NB4 (cell line): ENCODE measurements at regions not wholly inside any gene's neighbourhood (a gene's known extent, or its start where the extent isn't known, plus 50 kb on each side); places are given as distances from the start of the nearest gene placed in this dataset.

Experiments used
- CTCF ChIP-seq: IDR thresholded peaks from one replicate; pipeline ENCODE4 v1.5.1; 2012; ENCODE audit warnings: low read depth, low read length
- POLR2A ChIP-seq: IDR thresholded peaks from 2 replicates; pipeline ENCODE4 v1.6.1; 2011; ENCODE audit warnings: mild to moderate bottlenecking; ENCODE audit not compliant: insufficient read length; ENCODE audit errors: extremely low read depth

- TF ChIP-seq CTCF (no peak), POLR2A (no peak)
Observed at GRCh38 chr21:43322805-43323204, 104.1 kb downstream of the SIK1 start.
